A549 (cell line): ENCODE measurements at regions not wholly inside any gene's neighbourhood (a gene's known extent, or its start where the extent isn't known, plus 50 kb on each side); places are given as distances from the start of the nearest gene placed in this dataset.

Source experiments
- EP300 ChIP-seq, 2 experiments: fragments of >200 bp; sonication (Bioruptor Twin); formaldehyde crosslinking; IDR thresholded peaks; 2 replicates in 1 of 2; 3 replicates in 1 of 2; pipeline ENCODE4 v1.6.1; 2016 to 2017
- ESRRA ChIP-seq: fragments of 150-350 bp; IDR thresholded peaks from 2 replicates; pipeline ENCODE4 v1.6.1; 2014; ENCODE audit warnings: mild to moderate bottlenecking, low read length, borderline replicate concordance
- FOSL2 ChIP-seq, 2 experiments: fragments of 450-650 bp in 1 of 2; fragments of >200 bp in 1 of 2; sonication (Bioruptor Twin) in 1 of 2; formaldehyde crosslinking; IDR thresholded peaks; 2 replicates each; pipeline versions ENCODE4 v1.5.0 to v1.6.1; 2016 to 2020; ENCODE audit warnings: mild to moderate bottlenecking in 1 of 2, moderate library complexity in 1 of 2
- HDAC2 ChIP-seq: fragments of 200-600 bp; sonication (generic); IDR thresholded peaks from 2 replicates; pipeline ENCODE4 v1.6.1; 2016
- MAX ChIP-seq: IDR thresholded peaks from 2 replicates; pipeline ENCODE4 v1.6.1; 2012
- MAZ ChIP-seq: fragments of 150-350 bp; IDR thresholded peaks from 2 replicates; pipeline ENCODE4 v1.6.1; 2014; ENCODE audit warnings: antibody characterized with exemption, low read depth, low read length, borderline replicate concordance
- POLR2A ChIP-seq: IDR thresholded peaks from 2 replicates; pipeline ENCODE4 v1.6.1; 2012; ENCODE audit warnings: mild to moderate bottlenecking, low read length
- RAD21 ChIP-seq, 2 experiments: fragments of >200 bp in 1 of 2; sonication (Bioruptor Twin) in 1 of 2; formaldehyde crosslinking in 1 of 2; IDR thresholded peaks in 1 of 2; conservative IDR thresholded peaks in 1 of 2; 2 replicates in 1 of 2; 3 replicates in 1 of 2; pipeline ENCODE4 v1.6.1; 2012 to 2018; ENCODE audit warnings: inconsistent platforms in 1 of 2
- RCOR1 ChIP-seq: fragments of 150-350 bp; IDR thresholded peaks from 2 replicates; pipeline ENCODE4 v1.6.1; 2014; ENCODE audit warnings: antibody characterized with exemption, low read length, low read depth
- REST ChIP-seq: fragments of 200-600 bp; sonication (generic); IDR thresholded peaks from 2 replicates; pipeline ENCODE4 v1.6.1; 2016; ENCODE audit warnings: antibody characterized with exemption, mild to moderate bottlenecking, moderate library complexity
- TP53 ChIP-seq: fragments of 250-450 bp; sonication (Bioruptor Pico); IDR thresholded peaks from 2 replicates; pipeline ENCODE4 v1.5.0; 2021; ENCODE audit warnings: mild to moderate bottlenecking, moderate library complexity
- ZC3H11A ChIP-seq: fragments of 450-650 bp; IDR thresholded peaks from 2 replicates; pipeline ENCODE4 v1.6.1; 2014; ENCODE audit warnings: antibody characterized with exemption, mild to moderate bottlenecking
- TF ChIP-seq, protein P1 (sequence below): fragments of >200 bp; sonication (Bioruptor Twin); formaldehyde crosslinking; IDR thresholded peaks from 3 replicates; pipeline ENCODE4 v1.5.1; 2016

GRCh38 chr10:21292763-21293517, 232.5 kb downstream of the SKIDA1 start:
- TF ChIP-seq HDAC2 (no peak), POLR2A (no peak), MAX (peak; percentile 89), RAD21 (conservative IDR thresholded peaks at IDR 0.05 in 1 of 2, IDR thresholded peaks at IDR 0.05 in 1 of 2) (peak; percentile 40 to 65), FOSL2 (IDR thresholded peaks at IDR 0.05) (peak; percentile 57; the same call in 1 of the 2 replicates), FOSL2 (CRISPR knock-in tag; IDR thresholded peaks at IDR 0.05) (peak; percentile 78), REST (no peak), MAZ (no peak), ZC3H11A (no peak), EP300 (IDR thresholded peaks at IDR 0.05) (peak; percentile 86 to 98), TP53 (no peak), ESRRA (no peak), RCOR1 (no peak)
- TF ChIP-seq, protein P1, sequence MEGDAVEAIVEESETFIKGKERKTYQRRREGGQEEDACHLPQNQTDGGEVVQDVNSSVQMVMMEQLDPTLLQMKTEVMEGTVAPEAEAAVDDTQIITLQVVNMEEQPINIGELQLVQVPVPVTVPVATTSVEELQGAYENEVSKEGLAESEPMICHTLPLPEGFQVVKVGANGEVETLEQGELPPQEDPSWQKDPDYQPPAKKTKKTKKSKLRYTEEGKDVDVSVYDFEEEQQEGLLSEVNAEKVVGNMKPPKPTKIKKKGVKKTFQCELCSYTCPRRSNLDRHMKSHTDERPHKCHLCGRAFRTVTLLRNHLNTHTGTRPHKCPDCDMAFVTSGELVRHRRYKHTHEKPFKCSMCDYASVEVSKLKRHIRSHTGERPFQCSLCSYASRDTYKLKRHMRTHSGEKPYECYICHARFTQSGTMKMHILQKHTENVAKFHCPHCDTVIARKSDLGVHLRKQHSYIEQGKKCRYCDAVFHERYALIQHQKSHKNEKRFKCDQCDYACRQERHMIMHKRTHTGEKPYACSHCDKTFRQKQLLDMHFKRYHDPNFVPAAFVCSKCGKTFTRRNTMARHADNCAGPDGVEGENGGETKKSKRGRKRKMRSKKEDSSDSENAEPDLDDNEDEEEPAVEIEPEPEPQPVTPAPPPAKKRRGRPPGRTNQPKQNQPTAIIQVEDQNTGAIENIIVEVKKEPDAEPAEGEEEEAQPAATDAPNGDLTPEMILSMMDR: no peak
